HG02610 (cell line): ENCODE measurements at regions not wholly inside any gene's neighbourhood (a gene's known extent, or its start where the extent isn't known, plus 50 kb on each side); places are given as distances from the start of the nearest gene placed in this dataset.
"Not testable (repeated sequence)": the region's sequence is repeated elsewhere in the genome, so short reads cannot be mapped to it uniquely, and the experiment has no call there.

Source experiments
- ATAC-seq: cut with Tn5 transposase; IDR thresholded peaks from one replicate; pipeline ENCODE4 v1.9.1; 2021; ENCODE audit warnings: mild to moderate bottlenecking, moderate library complexity; ENCODE audit not compliant: unreplicated experiment

DNA sequence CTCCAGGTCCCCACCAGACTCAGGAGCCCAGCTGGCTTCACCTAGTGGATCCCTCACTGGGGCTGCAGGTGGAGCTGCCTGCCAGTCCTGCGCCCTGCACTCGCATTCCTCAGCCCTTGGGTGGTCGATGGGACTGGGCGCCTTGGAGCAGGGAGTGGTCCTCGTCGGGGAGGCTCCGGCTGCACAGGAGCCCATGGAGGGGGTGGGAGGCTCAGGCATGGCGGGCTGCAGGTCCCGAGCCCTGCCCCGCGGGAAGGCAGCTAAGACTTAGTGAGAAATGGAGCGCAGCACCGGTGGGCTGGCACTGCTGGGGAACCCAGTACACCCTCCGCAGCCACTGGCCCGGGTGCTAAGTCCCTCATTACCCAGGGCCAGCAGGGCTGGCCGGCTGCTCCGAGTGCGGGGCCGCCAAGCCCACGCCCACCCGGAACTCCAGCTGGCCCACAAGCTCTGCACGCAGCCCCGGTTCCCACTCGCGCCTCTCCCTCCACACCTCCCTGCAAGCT is 203.4 kb downstream of the DSC3 start:
- not testable (repeated sequence) for ATAC-seq

DNA sequence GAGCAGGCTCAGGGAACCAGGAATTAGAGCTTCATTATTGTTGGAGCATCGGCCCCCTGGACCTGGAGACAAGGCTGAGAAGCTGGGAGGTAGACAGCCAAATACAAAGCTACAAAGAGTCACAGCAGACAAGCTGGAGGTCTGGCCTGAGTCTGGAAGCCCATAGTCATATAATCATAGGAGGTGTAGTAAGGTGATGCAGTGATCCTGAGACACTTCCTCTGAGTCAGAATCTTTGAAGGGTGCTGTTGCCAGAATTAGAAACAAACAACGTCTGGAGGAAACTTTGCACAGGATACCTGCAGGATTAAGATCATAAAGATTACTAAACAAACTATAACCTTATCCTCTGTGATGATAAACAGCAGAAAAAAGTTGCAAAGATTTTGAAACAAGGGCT is 213.8 kb downstream of the DSC3 start:
- ATAC-seq: no peak

DNA sequence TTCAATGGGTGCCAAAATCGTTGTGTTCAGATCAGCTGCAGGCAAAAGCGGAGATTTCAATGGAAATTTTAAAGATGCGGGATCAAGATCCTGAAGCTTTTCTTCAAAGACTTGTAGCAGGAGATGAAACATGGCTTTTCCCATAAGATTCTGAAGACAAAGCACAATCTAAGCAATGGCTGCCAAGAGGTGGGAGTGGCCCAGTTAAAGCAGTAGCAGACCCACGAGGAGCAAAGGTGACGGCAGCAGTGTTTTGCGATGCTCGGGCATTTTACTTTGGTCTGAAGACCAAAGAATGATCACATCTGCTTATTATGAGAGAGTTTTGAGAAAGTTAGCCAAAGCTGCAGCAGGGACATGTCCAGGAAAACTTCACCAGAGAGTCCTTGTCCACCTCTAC is 222.9 kb downstream of the DSC3 start:
- ATAC-seq: no peak

DNA sequence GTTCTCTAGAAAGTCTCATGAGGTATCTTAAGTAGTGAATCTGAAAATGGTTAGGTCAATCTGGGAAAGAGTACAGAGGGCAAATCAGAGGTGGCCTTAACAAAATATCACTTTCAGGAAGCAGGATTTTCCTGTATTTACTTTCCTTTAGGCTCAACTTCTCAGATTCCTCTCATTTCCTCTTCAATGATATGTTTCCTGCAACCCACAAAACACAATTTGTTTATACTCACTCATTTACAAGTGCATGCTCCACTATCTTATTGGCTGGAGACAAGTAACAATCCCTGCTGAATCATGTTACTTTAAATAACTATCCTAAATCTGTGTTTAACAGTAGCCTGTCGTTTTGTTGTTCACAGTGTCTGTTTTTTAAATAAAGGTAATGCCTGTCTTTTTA is 228.1 kb downstream of the DSC3 start:
- ATAC-seq: no peak

DNA sequence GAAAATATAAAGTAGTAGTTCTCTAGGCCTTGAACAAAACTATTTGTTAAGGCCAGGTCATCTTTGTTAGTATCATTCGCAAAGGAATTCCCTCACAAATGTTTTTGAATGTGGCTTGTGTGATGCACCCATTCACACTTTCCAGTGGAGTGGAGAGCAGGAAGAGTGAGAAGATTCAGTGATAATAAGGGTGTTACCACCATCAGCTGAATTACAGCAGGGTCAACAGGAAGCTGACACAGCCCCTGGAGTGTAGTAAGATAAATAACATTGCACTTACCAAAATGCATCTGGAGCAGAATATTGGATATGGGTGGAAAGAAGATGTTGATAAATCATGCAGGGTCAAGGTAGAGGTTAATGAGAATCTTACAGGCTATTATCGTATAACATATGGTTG is 231.0 kb downstream of the DSC3 start:
- ATAC-seq: no peak

DNA sequence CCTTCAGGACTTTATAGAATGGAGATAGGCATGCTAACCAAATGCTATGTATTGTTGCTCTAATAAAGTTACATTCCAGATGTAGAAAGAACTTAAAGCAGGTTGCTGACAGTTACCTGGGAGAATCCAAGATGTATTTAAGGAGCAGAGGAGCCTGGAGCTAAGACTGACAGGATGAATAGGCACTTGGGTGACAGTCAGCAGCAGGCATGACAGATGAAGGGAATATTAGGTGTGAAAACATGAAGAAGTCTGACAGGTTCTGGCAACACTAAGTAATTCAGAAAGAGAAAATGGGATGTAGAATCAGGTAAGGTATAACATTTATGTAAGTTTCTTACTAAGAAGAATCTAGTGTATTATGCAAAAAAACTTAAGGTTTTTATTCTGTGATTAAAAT is 232.0 kb downstream of the DSC3 start:
- no peak for ATAC-seq

GRCh38 chr18:30806823-30807222 is 235.7 kb downstream of the DSC3 start:
- no peak for ATAC-seq

DNA sequence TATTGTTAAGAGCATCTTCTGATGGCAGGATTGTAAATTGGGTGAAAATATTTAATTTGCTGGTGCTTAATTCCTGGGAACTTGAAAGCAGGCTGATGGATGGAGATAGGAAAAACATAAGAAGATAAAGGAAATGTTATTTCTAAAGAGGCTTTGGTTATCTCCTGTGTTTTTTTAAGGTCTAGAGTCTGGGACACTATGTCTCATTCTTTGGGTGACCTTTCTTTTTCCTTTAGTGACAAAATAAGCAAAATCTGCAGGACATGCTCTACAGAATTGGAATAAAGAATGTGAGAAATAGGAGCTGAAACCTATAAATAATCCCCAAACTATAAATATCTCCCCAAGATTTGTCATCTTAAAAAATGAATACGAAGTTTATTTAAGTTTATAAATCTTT is 241.7 kb downstream of the DSC3 start:
- no peak for ATAC-seq

GRCh38 chr18:30792051-30792450 is 250.5 kb downstream of the DSC3 start:
- no peak for ATAC-seq

DNA sequence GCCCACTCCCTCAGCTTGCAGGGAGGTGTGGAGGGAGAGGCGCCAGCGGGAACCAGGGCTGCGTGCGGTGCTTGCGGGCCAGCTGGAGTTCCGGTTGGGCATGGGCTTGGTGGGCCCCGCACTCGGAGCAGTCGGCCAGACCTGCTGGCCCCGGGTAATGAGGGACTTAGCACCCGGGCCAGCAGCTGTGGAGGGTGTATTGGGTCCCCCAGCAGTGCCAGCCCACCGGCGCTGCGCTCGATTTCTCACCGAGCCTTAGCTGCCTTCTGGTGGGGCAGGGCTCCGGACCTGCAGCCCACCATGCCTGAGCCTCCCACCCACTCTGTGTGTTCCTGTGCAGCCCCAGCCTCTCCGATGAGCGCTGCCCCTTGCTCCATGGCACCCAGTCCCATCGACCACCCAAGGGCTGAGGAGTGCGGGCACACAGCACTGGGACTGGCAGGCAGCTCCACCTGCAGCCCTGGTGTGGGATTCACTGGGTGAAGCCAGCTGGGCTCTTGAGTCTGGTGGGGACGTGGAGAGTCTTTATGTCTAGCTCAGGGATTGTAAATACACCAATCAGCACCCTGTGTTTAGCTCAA is 254.0 kb downstream of the DSC3 start:
- not testable (repeated sequence) for ATAC-seq

GRCh38 chr18:30787410-30787809 is 255.1 kb downstream of the DSC3 start:
- no peak for ATAC-seq

GRCh38 chr18:30781601-30782000 is 260.9 kb downstream of the DSC3 start:
- ATAC-seq: no peak

- no peak for ATAC-seq
Measured at GRCh38 chr18:30775629-30776028, 266.9 kb downstream of the DSC3 start.

DNA sequence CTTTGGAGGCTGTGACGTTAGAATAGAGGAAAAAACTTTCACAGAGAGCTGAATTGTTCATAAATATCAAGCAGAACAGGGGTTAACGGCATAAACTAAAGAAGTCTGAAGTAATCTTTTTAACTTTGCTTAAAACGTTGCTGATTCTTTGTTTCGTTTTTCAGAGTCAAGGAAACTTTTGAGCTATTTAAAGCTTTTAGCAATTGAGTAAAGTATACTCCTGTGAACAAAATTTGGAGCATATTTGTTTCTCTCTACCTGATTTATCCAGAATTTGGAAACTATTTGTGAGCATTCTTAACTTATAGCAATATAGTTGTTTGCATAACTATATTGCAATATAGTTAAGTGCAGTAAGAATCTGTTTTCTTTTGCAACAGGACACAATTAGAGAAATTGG is 270.4 kb downstream of the DSC3 start:
- not testable (repeated sequence) for ATAC-seq

GRCh38 chr18:30766053-30766452 is 276.5 kb downstream of the DSC3 start:
- no peak for ATAC-seq

- ATAC-seq: no peak
Measured at GRCh38 chr18:30765247-30765646, 277.3 kb downstream of the DSC3 start.

DNA sequence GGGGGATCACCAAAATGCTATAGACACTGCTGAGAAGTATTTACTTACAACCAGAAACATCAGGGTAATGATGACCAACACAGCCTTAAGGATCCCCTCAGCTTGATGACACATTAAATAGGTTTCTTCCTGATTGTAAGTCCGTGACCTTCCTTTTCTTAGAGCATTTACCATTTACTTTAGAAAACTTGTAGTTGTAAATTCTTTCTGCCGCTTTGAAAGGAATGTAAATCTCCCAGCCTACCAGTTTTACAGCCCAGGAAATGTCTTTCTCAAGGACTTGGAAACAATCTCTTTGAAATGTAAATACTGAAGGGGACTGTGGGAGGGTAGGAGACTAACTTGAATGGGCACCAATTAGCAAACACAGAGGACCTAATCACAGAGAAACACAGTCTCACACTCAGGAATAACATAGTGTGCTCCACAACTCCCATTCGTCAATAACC is 278.6 kb downstream of the DSC3 start:
- ATAC-seq: no peak

DNA sequence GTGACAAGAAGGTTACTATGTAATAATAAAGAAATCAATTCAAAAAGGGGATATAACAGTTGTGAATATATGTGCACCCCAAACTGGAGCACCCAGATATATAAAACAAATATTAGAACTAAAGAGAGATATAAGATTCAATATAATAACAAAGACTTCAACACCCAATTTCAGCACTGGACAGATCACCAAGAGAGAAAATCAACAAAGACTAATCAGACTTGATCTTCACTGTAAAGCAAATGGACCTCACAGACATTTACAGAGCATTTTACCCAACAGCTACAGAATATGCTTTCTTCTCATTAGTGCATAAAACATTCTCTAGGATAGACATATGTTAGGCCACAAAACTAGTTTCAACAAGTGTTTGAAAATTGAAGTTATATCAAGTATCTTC is 287.7 kb downstream of the DSC3 start:
- no peak for ATAC-seq

GRCh38 chr18:30748541-30748940 is 294.0 kb downstream of the DSC3 start:
- ATAC-seq: no peak

- no peak for ATAC-seq
Measured at GRCh38 chr18:30746224-30746623, 296.3 kb downstream of the DSC3 start.

DNA sequence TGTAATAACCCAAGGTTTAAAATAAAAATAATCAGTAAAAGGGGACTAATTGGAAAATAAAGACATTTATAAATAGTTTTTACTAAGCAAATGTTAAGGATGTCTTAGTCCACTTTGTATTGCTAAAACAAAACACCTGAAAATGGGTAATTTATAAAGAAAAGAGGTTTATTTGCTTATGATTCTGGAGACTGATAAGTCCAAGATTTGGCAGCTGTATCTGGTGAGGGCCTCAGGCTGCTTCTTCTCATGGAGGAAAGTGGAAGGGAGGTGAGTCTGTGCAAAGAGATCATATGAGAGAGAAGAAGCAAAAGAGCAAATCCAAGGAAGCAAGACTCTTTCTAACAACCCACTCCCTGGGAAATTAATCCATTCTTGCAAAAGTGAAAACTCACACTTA is 299.5 kb downstream of the DSC3 start:
- ATAC-seq: no peak

DNA sequence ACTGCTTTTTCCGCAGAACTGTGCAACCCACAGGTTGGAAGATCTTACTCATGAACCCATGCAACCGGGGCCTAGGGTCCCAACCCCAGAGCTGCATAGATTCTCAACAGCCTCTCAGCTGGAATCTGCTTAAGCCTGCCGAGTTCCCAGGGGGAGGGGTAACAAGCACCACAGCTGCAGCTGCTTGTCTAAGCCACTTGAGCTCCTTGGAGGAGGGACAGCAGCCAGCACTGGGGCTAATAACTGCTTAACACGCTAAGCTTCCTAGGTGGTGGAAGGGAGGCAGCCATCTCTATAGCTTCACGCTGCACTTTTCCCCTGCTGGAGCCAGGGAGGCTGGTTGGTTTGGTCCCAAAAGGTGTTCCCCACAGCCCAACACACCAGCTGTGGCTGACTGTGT is 311.6 kb downstream of the DSC3 start:
- ATAC-seq: no peak

- no peak for ATAC-seq
Measured at GRCh38 chr18:30727849-30728248, 314.7 kb downstream of the DSC3 start.
